Kidney (tissue), 13 donors: ENCODE measurements at regions not wholly inside any gene's neighbourhood (a gene's known extent, or its start where the extent isn't known, plus 50 kb on each side); places are given as distances from the start of the nearest gene placed in this dataset.

Experiments
- DNase-seq, 5 donors: peaks; one replicate each; pipeline ENCODE4 v3.0.0-alpha.2; 2013 to 2020
- FAIRE-seq: peaks from 2 replicates; lab custom pipeline; 2012; peaks lifted over from hg19 to GRCh38; lab: Jason Lieb, UNC
- H3K27ac ChIP-seq, 2 donors: one replicate each; pipeline ENCODE4 v1.7.0; 2013; ENCODE audit warnings: low read depth in 2 of 2, low read length in 2 of 2, inconsistent platforms in 1 of 2
- H3K27me3 ChIP-seq: one replicate; pipeline ENCODE4 v1.7.1; 2013; ENCODE audit warnings: low read length, inconsistent platforms; ENCODE audit not compliant: control insufficient read depth, insufficient read depth
- H3K36me3 ChIP-seq, 3 donors: one replicate each; pipeline versions ENCODE4 v1.7.0 to v1.7.1; 2013; ENCODE audit warnings: low read length in 3 of 3, control low read depth in 1 of 3, inconsistent platforms in 1 of 3; ENCODE audit not compliant: insufficient read depth in 3 of 3, control insufficient read depth in 2 of 3
- H3K4me1 ChIP-seq, 3 donors: one replicate each; pipeline versions ENCODE4 v1.7.0 to v1.7.1; 2013; ENCODE audit warnings: low read length in 3 of 3, inconsistent platforms in 1 of 3, low read depth in 1 of 3; ENCODE audit not compliant: control insufficient read depth in 2 of 3, insufficient read depth in 2 of 3
- H3K4me3 ChIP-seq, 3 donors: one replicate each; pipeline versions ENCODE4 v1.7.0 to v1.8.1; 2013; ENCODE audit warnings: low read length in 3 of 3, control low read depth in 1 of 3, inconsistent platforms in 1 of 3
- H3K9ac ChIP-seq, 3 donors: one replicate each; pipeline versions ENCODE4 v1.7.0 to v1.7.1; 2013; ENCODE audit warnings: low read length in 3 of 3, control low read depth in 1 of 3, inconsistent platforms in 1 of 3
- H3K9me3 ChIP-seq, 3 donors: one replicate each; pipeline versions ENCODE4 v1.7.0 to v1.7.1; 2013; ENCODE audit warnings: low read length in 3 of 3, control low read depth in 1 of 3, inconsistent platforms in 1 of 3; ENCODE audit not compliant: control insufficient read depth in 2 of 3, insufficient read depth in 1 of 3
- CTCF ChIP-seq: IDR thresholded peaks from 3 replicates; pipeline ENCODE4 v1.5.1; 2012; ENCODE audit warnings: mild to moderate bottlenecking, moderate library complexity, borderline replicate concordance; ENCODE audit not compliant: insufficient read depth; ENCODE audit errors: extremely low read depth
- intact Hi-C: fragments of 100-400 bp; cut with DNase I; formaldehyde crosslinking; loops from one replicate; pipeline ENCODE4 v1.11.1; 2022
- donor health status: control.
- donor health status: control.
- donor health status: control.
- donor health status: control.
- donor health status: control.
- donor health status: DM: yes; HTN: yes; CAD: no.
- donor health status: Normal renal cell carcinoma (clear cell type).

- H3K9ac ChIP-seq, result no peak overlapping the region
- intact Hi-C loops, result no loop called here
- FAIRE-seq (no peak), DNase-seq (no peak)
- no peaks in the 10 kb centered on the region for H3K36me3 ChIP-seq
- no peak overlapping the region for H3K27ac ChIP-seq
- H3K4me1 ChIP-seq, result no peaks in the 10 kb centered on the region
- no peak for TF ChIP-seq CTCF
- no peak overlapping the region for H3K4me3 ChIP-seq
- no peaks in the 10 kb centered on the region for H3K27me3 ChIP-seq
- peaks cover 0 to 8% (median 0%) of the 10 kb centered on the region in 3 donors for H3K9me3 ChIP-seq
These were observed 200.6 kb downstream of the PTBP2 start for GRCh38 chr1:96922181-96922580.

- Histone ChIP-seq H3K9me3 (peaks cover 0 to 8% (median 0%) of the 10 kb centered on the region in 3 donors), H3K27ac (no peak overlapping the region), H3K36me3 (no peaks in the 10 kb centered on the region), H3K4me1 (no peaks in the 10 kb centered on the region), H3K9ac (no peak overlapping the region), H3K27me3 (no peaks in the 10 kb centered on the region), H3K4me3 (no peak overlapping the region)
- no peak for FAIRE-seq
- intact Hi-C loops, result no loop called here
- TF ChIP-seq CTCF, result no peak
- no peak for DNase-seq
These were observed 202.2 kb downstream of the PTBP2 start for GRCh38 chr1:96923753-96924152.

- Histone ChIP-seq H3K9me3 (peaks cover 0 to 8% (median 0%) of the 10 kb centered on the region in 3 donors), H3K4me1 (no peaks in the 10 kb centered on the region), H3K27me3 (no peaks in the 10 kb centered on the region), H3K4me3 (no peak overlapping the region), H3K9ac (no peak overlapping the region), H3K27ac (no peak overlapping the region), H3K36me3 (no peaks in the 10 kb centered on the region)
- no peak for TF ChIP-seq CTCF
- DNase-seq (no peak), FAIRE-seq (no peak)
- intact Hi-C loops, result no loop called here
These were observed 204.6 kb downstream of the PTBP2 start for GRCh38 chr1:96926176-96926575.

GRCh38 chr1:96927125-96927524, 205.5 kb downstream of the PTBP2 start:
- FAIRE-seq, result no peak
- TF ChIP-seq CTCF, result no peak
- intact Hi-C loops, result no loop called here
- Histone ChIP-seq H3K9me3 (peaks cover 0 to 8% (median 0%) of the 10 kb centered on the region in 3 donors), H3K36me3 (no peaks in the 10 kb centered on the region), H3K27me3 (no peaks in the 10 kb centered on the region), H3K4me1 (no peaks in the 10 kb centered on the region), H3K27ac (no peak overlapping the region), H3K9ac (no peak overlapping the region), H3K4me3 (no peak overlapping the region)
- no peak for DNase-seq
